Esophagus muscularis mucosa (tissue), 4 donors: ENCODE measurements at regions not wholly inside any gene's neighbourhood (a gene's known extent, or its start where the extent isn't known, plus 50 kb on each side); places are given as distances from the start of the nearest gene placed in this dataset.

Experiments used
- DNase-seq: peaks from one replicate; pipeline ENCODE4 v3.0.0-alpha.2; 2017; ENCODE audit errors: extremely low spot score
- H3K27ac ChIP-seq, 4 donors: fragments of 200-600 bp; sonication (generic); replicated peaks in 1 of 4; 1 replicate in 3 of 4; 2 replicates in 1 of 4; pipeline ENCODE4 v1.5.1; 2016 to 2019; ENCODE audit warnings: mild to moderate bottlenecking in 1 of 4
- H3K27me3 ChIP-seq, 4 donors: fragments of 200-600 bp; sonication (generic); one replicate each; pipeline versions ENCODE4 v1.5.1 to v1.6.0; 2016 to 2019
- H3K36me3 ChIP-seq, 4 donors: fragments of 200-600 bp; sonication (generic); one replicate each; pipeline ENCODE4 v1.5.1; 2016 to 2019
- H3K4me1 ChIP-seq, 4 donors: fragments of 200-600 bp; sonication (generic); one replicate each; pipeline ENCODE4 v1.5.1; 2016 to 2019
- H3K4me3 ChIP-seq, 4 donors: fragments of 200-600 bp; sonication (generic); 1 replicate in 2 of 4; 2 replicates in 2 of 4; pipeline ENCODE4 v1.5.1; 2016 to 2019; ENCODE audit warnings: mild to moderate bottlenecking in 4 of 4, moderate library complexity in 1 of 4
- H3K9me3 ChIP-seq, 4 donors: fragments of 200-600 bp; sonication (generic); 1 replicate in 3 of 4; 2 replicates in 1 of 4; pipeline ENCODE4 v1.5.1; 2016 to 2019
- EP300 ChIP-seq: sonication (generic); formaldehyde crosslinking; IDR thresholded peaks from one replicate; pipeline ENCODE4 v1.6.1; 2017; ENCODE audit warnings: antibody characterized with exemption
- POLR2A ChIP-seq: fragments of 450-650 bp; IDR thresholded peaks from one replicate; pipeline ENCODE4 v1.6.1; 2017; ENCODE audit warnings: antibody characterized with exemption, moderate library complexity, mild to moderate bottlenecking, low read depth
- POLR2AphosphoS5 ChIP-seq, 2 donors: sonication (generic); formaldehyde crosslinking; IDR thresholded peaks; one replicate each; pipeline ENCODE4 v1.6.1; 2017; ENCODE audit warnings: antibody characterized with exemption in 2 of 2
- WGBS: methylation state at CpG from one replicate; pipeline ENCODE4 v1.1.5; 2018; 5-methylcytosine and 5-hydroxymethylcytosine counted together
- intact Hi-C: fragments of 100-400 bp; cut with DNase I; formaldehyde crosslinking; loops from one replicate; pipeline ENCODE4 v1.15.1; 2023
- TF ChIP-seq, protein P1 (sequence below), 3 experiments: fragments of 200-600 bp in 2 of 3; fragments of 450-650 bp in 1 of 3; sonication (generic) in 2 of 3; IDR thresholded peaks; one replicate each; pipeline ENCODE4 v1.5.1; 2017 to 2019; ENCODE audit warnings: antibody characterized with exemption in 3 of 3, mild to moderate bottlenecking in 2 of 3, moderate library complexity in 1 of 3

- intact Hi-C loops: no loop called here
- 89% methylated on average over 1 of the region's 1 CpG for WGBS
- no peak for DNase-seq
- no peak overlapping the region for H3K4me3 ChIP-seq
- no peaks in the 10 kb centered on the region for H3K4me1 ChIP-seq
- no peak for TF ChIP-seq POLR2A
- no peak for TF ChIP-seq POLR2AphosphoS5 (IDR thresholded peaks at IDR 0.05)
- TF ChIP-seq EP300: no peak
- TF ChIP-seq, protein P1, sequence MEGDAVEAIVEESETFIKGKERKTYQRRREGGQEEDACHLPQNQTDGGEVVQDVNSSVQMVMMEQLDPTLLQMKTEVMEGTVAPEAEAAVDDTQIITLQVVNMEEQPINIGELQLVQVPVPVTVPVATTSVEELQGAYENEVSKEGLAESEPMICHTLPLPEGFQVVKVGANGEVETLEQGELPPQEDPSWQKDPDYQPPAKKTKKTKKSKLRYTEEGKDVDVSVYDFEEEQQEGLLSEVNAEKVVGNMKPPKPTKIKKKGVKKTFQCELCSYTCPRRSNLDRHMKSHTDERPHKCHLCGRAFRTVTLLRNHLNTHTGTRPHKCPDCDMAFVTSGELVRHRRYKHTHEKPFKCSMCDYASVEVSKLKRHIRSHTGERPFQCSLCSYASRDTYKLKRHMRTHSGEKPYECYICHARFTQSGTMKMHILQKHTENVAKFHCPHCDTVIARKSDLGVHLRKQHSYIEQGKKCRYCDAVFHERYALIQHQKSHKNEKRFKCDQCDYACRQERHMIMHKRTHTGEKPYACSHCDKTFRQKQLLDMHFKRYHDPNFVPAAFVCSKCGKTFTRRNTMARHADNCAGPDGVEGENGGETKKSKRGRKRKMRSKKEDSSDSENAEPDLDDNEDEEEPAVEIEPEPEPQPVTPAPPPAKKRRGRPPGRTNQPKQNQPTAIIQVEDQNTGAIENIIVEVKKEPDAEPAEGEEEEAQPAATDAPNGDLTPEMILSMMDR (IDR thresholded peaks at IDR 0.05): no peak
- no peaks in the 10 kb centered on the region for H3K9me3 ChIP-seq
- no peaks in the 10 kb centered on the region for H3K36me3 ChIP-seq
- H3K27ac ChIP-seq: no peak overlapping the region
- H3K27me3 ChIP-seq: no peaks in the 10 kb centered on the region
These were observed 1392.9 kb upstream of the ACVR2A start for GRCh38 chr2:146451972-146452371.

DNA sequence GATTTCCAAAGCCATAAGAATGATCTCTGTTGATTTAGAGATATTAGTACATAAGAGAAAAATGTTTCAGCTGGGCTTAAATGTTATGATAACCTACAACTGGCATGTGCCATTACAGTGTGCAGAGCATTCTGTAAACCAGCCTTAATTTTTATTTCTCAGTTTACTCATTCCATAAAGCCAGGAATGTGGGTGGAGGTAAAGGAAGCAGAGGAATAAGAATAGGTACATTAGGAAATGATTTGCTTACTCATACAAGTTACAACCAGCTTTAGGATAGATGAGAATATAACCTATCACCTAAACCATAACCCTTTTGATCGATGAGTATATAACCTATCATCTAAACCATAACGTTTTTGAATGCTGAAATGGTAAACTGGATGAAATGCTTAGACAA is 1394.7 kb upstream of the ACVR2A start:
- no peak for DNase-seq
- 86% methylated on average over 2 of the region's 2 CpGs for WGBS
- Histone ChIP-seq H3K27ac (no peak overlapping the region), H3K4me3 (no peak overlapping the region), H3K27me3 (no peaks in the 10 kb centered on the region), H3K36me3 (no peaks in the 10 kb centered on the region), H3K4me1 (no peaks in the 10 kb centered on the region), H3K9me3 (no peaks in the 10 kb centered on the region)
- intact Hi-C loops: no loop called here
- TF ChIP-seq, protein P1 (IDR thresholded peaks at IDR 0.05): no peak
- TF ChIP-seq POLR2A: no peak
- no peak for TF ChIP-seq EP300
- TF ChIP-seq POLR2AphosphoS5 (IDR thresholded peaks at IDR 0.05): no peak

DNA sequence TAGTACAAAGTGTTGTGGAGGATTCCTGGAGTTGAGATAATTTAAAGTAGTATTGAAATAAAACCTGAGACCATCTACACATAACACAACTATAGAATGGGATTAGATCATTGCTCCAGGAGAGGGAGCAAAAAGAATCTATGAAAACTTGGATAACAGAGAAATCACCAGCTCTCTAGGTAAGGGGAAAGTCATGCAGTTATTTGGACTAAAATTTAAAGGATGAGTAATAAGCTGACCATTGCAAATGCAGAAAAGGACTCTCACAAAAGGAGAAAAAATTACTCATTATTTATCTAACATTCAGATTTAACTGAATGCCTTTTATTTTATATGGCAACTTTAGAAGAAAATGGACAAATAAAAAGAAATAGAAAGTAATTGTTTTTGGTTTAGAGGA is 1399.8 kb upstream of the ACVR2A start:
- intact Hi-C loops: no loop called here

DNA sequence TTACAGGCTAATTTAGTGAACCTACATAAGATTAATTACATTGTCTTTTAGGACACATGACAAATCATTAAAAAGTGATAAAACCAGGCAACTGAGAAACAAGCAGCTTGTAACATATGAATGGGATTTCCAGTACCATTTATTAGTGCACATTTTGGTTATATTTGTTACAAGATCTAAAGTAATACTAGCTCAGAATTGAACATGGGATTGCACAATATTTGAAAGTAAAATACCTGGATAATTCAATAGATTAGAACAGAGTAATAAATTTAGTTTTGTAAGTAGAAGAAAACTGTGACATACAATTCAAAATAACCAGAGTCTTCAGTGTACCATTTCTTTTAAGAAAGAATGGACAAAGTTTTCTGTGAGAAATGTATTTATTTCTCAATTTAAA is 1400.7 kb upstream of the ACVR2A start:
- H3K4me1 ChIP-seq: no peaks in the 10 kb centered on the region
- H3K27ac ChIP-seq: no peak overlapping the region
- intact Hi-C loops: no loop called here
- DNase-seq: no peak
- no peaks in the 10 kb centered on the region for H3K9me3 ChIP-seq
- H3K4me3 ChIP-seq: no peak overlapping the region
- TF ChIP-seq POLR2A: no peak
- TF ChIP-seq, protein P1 (IDR thresholded peaks at IDR 0.05): no peak
- no peak for TF ChIP-seq POLR2AphosphoS5 (IDR thresholded peaks at IDR 0.05)
- no peak for TF ChIP-seq EP300
- H3K27me3 ChIP-seq: no peaks in the 10 kb centered on the region
- H3K36me3 ChIP-seq: no peaks in the 10 kb centered on the region

More for the DNA sequence above, 1399.8 kb upstream of the ACVR2A start:
- TF ChIP-seq EP300: no peak
- no peak for TF ChIP-seq POLR2A
- TF ChIP-seq POLR2AphosphoS5 (IDR thresholded peaks at IDR 0.05): no peak
- TF ChIP-seq, protein P1 (IDR thresholded peaks at IDR 0.05): no peak
- DNase-seq: no peak
- no peak overlapping the region for H3K4me3 ChIP-seq
- H3K9me3 ChIP-seq: no peaks in the 10 kb centered on the region
- H3K36me3 ChIP-seq: no peaks in the 10 kb centered on the region
- no peaks in the 10 kb centered on the region for H3K4me1 ChIP-seq
- no peaks in the 10 kb centered on the region for H3K27me3 ChIP-seq
- H3K27ac ChIP-seq: no peak overlapping the region

DNA sequence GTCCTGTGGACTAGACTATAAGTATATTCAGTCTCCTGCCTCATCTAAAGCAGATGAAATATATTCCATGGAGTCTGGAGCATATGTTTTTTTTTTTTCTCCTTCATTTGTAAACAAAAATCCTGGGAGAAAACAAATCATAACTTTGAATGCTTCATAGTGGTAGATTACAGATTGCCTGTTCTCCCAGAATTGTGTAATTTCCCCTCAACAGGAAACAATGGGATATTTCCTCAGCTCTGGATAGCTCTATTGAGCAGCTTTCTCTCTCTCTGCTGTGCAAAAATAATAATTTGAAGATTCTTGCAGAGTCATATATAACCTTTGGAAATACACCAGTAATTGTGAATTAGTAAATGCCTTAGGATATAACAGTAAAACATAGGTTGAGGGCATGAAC is 1406.6 kb upstream of the ACVR2A start:
- no peak overlapping the region for H3K4me3 ChIP-seq
- no peaks in the 10 kb centered on the region for H3K4me1 ChIP-seq
- DNase-seq: no peak
- no peak overlapping the region for H3K27ac ChIP-seq
- H3K36me3 ChIP-seq: no peaks in the 10 kb centered on the region
- H3K9me3 ChIP-seq: no peaks in the 10 kb centered on the region
- intact Hi-C loops: no loop called here
- no peaks in the 10 kb centered on the region for H3K27me3 ChIP-seq
- no peak for TF ChIP-seq POLR2A
- no peak for TF ChIP-seq POLR2AphosphoS5 (IDR thresholded peaks at IDR 0.05)
- TF ChIP-seq EP300: no peak
- TF ChIP-seq, protein P1 (IDR thresholded peaks at IDR 0.05): no peak
